ENCODE measurements at regions not wholly inside any gene's neighbourhood (a gene's known extent, or its start where the extent isn't known, plus 50 kb on each side); places are given as distances from the start of the nearest gene placed in this dataset.

DNA sequence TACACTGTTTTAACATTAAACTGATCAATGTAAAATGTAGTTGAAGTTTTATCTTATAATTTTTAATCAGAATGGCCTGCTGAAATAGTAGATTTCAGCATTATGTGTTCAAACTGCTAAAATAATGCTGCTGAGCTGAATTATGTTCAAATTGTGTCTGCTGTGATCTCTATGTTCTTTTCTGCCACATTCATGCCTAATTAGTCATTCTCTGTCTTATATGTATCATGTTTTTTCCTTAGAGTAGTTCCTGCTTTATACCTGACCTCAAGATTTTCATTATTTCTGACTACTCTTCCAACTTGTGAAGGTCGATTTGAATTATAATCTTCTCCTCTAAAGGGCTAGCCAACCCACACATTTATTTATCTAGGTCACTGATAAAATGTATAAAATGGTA, 476.7 kb upstream of the EPHA7 start:
- intact Hi-C loops (cut with micrococcal nuclease; ENCODE audit: unreplicated experiment) = no loop called here
- Histone ChIP-seq H3K9me3 (ENCODE audit: insufficient read depth, low read depth) (no peaks in the 10 kb centered on the region), H3F3A (ENCODE audit: insufficient read depth, low read depth) (no peaks in the 10 kb centered on the region), H3K4me1 (replicated peaks; ENCODE audit: insufficient read depth) (no peaks in the 10 kb centered on the region), H4K20me1 (ENCODE audit: insufficient read depth) (no peaks in the 10 kb centered on the region), H3K4me2 (no peak overlapping the region), H3K36me3 (ENCODE audit: low read depth) (no peaks in the 10 kb centered on the region), H3K79me2 (ENCODE audit: low read depth) (no peaks in the 10 kb centered on the region), H3K4me3 (no peak overlapping the region), H2AFZ (no peak overlapping the region), H3K27me3 (ENCODE audit: insufficient read depth, low read depth) (no peaks in the 10 kb centered on the region), H3K9me2 (ENCODE audit: insufficient read depth) (no peaks in the 10 kb centered on the region), H3K27ac (no peak overlapping the region)
- CTCF ChIA-PET = no interaction called here
- no peak for DNase-seq
- BruUV-seq (replicated peaks) = no TSS peak
- TF ChIP-seq, protein P1, sequence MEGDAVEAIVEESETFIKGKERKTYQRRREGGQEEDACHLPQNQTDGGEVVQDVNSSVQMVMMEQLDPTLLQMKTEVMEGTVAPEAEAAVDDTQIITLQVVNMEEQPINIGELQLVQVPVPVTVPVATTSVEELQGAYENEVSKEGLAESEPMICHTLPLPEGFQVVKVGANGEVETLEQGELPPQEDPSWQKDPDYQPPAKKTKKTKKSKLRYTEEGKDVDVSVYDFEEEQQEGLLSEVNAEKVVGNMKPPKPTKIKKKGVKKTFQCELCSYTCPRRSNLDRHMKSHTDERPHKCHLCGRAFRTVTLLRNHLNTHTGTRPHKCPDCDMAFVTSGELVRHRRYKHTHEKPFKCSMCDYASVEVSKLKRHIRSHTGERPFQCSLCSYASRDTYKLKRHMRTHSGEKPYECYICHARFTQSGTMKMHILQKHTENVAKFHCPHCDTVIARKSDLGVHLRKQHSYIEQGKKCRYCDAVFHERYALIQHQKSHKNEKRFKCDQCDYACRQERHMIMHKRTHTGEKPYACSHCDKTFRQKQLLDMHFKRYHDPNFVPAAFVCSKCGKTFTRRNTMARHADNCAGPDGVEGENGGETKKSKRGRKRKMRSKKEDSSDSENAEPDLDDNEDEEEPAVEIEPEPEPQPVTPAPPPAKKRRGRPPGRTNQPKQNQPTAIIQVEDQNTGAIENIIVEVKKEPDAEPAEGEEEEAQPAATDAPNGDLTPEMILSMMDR (conservative IDR thresholded peaks at IDR 0.05) = no peak
- no peak for TF ChIP-seq EZH2 (IDR thresholded peaks at IDR 0.05; ENCODE audit: low read depth)
- POLR2A ChIA-PET (ENCODE audit: unreplicated experiment) = no interaction called here

DNA sequence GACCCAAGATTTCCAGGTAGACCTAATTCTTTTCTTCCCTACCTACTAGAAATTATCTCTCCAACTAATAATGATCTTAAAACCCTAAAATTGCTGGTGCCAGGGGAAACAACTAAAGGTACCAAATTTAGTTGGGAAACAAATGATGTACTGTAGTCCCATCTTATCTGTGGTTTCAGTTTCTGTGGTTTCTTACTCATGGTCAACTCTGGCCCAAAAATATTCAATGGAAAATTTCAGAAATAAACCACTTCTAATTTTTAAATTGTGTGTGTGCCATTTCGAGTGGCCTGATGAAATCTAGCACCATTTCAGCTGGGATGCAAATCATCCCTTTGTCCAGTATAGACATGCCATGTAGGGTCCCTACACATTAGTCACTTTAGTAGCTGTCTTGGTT, 475.2 kb upstream of the EPHA7 start:
- ChIA-PET POLR2A (ENCODE audit: unreplicated experiment) (no interaction called here), CTCF (no interaction called here)
- H3K9me3 ChIP-seq (ENCODE audit: insufficient read depth, low read depth) = no peaks in the 10 kb centered on the region
- H3K4me1 ChIP-seq (replicated peaks; ENCODE audit: insufficient read depth) = no peaks in the 10 kb centered on the region
- H3K79me2 ChIP-seq (ENCODE audit: low read depth) = no peaks in the 10 kb centered on the region
- H4K20me1 ChIP-seq (ENCODE audit: insufficient read depth) = no peaks in the 10 kb centered on the region
- intact Hi-C loops (cut with micrococcal nuclease; ENCODE audit: unreplicated experiment) = no loop called here
- BruUV-seq (replicated peaks) = no TSS peak
- no peak overlapping the region for H3K4me2 ChIP-seq
- no peaks in the 10 kb centered on the region for H3K9me2 ChIP-seq (ENCODE audit: insufficient read depth)
- no peaks in the 10 kb centered on the region for H3K27me3 ChIP-seq (ENCODE audit: insufficient read depth, low read depth)
- H2AFZ ChIP-seq = no peak overlapping the region
- no peaks in the 10 kb centered on the region for H3F3A ChIP-seq (ENCODE audit: insufficient read depth, low read depth)
- no peak overlapping the region for H3K27ac ChIP-seq
- DNase-seq = no peak
- TF ChIP-seq, protein P1 (conservative IDR thresholded peaks at IDR 0.05) = no peak
- no peak overlapping the region for H3K4me3 ChIP-seq
- H3K36me3 ChIP-seq (ENCODE audit: low read depth) = no peaks in the 10 kb centered on the region

DNA sequence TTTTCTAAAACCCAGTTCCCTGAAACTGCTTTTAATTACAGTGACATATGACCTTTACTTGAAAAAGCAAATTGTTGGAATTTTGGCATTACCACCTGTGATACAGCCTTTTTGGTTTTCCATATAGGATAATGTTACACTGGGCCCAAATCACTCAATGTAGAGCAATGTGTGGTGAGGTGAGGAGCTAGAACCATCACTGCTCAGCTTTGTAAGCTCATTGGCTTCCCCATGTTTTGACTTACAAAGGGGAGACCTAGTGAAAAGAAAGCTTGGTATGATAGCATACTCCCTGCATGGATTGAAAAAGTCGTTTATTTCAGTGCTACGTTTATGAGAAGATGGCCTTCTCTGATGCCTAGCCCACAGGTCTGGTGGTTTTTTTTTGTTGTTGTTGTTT, 470.4 kb upstream of the EPHA7 start:
- no peaks in the 10 kb centered on the region for H3K27me3 ChIP-seq (ENCODE audit: insufficient read depth, low read depth)
- H3K79me2 ChIP-seq (ENCODE audit: low read depth) = no peaks in the 10 kb centered on the region
- H3K9me2 ChIP-seq (ENCODE audit: insufficient read depth) = no peaks in the 10 kb centered on the region
- no peak overlapping the region for H3K4me3 ChIP-seq
- no peaks in the 10 kb centered on the region for H4K20me1 ChIP-seq (ENCODE audit: insufficient read depth)
- no peaks in the 10 kb centered on the region for H3K36me3 ChIP-seq (ENCODE audit: low read depth)
- no TSS peak for BruUV-seq (replicated peaks)
- ChIA-PET CTCF (no interaction called here), POLR2A (ENCODE audit: unreplicated experiment) (no interaction called here)
- no peak overlapping the region for H3K4me2 ChIP-seq
- no peaks in the 10 kb centered on the region for H3F3A ChIP-seq (ENCODE audit: insufficient read depth, low read depth)
- no peak for TF ChIP-seq EZH2 (IDR thresholded peaks at IDR 0.05; ENCODE audit: low read depth)
- TF ChIP-seq, protein P1 (conservative IDR thresholded peaks at IDR 0.05) = no peak
- intact Hi-C loops (cut with micrococcal nuclease; ENCODE audit: unreplicated experiment) = no loop called here
- no peaks in the 10 kb centered on the region for H3K4me1 ChIP-seq (replicated peaks; ENCODE audit: insufficient read depth)
- DNase-seq = no peak
- no peaks in the 10 kb centered on the region for H3K9me3 ChIP-seq (ENCODE audit: insufficient read depth, low read depth)
- no peak overlapping the region for H2AFZ ChIP-seq
- no peak overlapping the region for H3K27ac ChIP-seq
